ENCODE measurements at regions not wholly inside any gene's neighbourhood (a gene's known extent, or its start where the extent isn't known, plus 50 kb on each side); places are given as distances from the start of the nearest gene placed in this dataset.
"Not testable (repeated sequence)": the region's sequence is repeated elsewhere in the genome, so short reads cannot be mapped to it uniquely, and the experiment has no call there.

- TF ChIP-seq POLR2A (IDR thresholded peaks at IDR 0.05; ENCODE audit: extremely low read depth, insufficient read length) (no peak), MYC (IDR thresholded peaks at IDR 0.05; ENCODE audit: low read depth, low read length) (no peak), MAX (IDR thresholded peaks at IDR 0.05; ENCODE audit: low read depth, low read length) (no peak)
- TF ChIP-seq, protein P1, sequence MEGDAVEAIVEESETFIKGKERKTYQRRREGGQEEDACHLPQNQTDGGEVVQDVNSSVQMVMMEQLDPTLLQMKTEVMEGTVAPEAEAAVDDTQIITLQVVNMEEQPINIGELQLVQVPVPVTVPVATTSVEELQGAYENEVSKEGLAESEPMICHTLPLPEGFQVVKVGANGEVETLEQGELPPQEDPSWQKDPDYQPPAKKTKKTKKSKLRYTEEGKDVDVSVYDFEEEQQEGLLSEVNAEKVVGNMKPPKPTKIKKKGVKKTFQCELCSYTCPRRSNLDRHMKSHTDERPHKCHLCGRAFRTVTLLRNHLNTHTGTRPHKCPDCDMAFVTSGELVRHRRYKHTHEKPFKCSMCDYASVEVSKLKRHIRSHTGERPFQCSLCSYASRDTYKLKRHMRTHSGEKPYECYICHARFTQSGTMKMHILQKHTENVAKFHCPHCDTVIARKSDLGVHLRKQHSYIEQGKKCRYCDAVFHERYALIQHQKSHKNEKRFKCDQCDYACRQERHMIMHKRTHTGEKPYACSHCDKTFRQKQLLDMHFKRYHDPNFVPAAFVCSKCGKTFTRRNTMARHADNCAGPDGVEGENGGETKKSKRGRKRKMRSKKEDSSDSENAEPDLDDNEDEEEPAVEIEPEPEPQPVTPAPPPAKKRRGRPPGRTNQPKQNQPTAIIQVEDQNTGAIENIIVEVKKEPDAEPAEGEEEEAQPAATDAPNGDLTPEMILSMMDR (IDR thresholded peaks at IDR 0.05; ENCODE audit: low read depth, low read length): no peak
Observed at GRCh38 chr15:77892335-77892734, 185.2 kb downstream of the TBC1D2B start.

GRCh38 chr15:77891862-77892261, 185.6 kb downstream of the TBC1D2B start:
- DNase-seq (ENCODE audit: low read depth): peak; percentile 83
- peak overlapping the region; percentile 21 for H3K4me3 ChIP-seq (ENCODE audit: low read depth, low read length)

More at GRCh38 chr15:77892335-77892734, 185.2 kb downstream of the TBC1D2B start:
- no peak overlapping the region for H3K4me3 ChIP-seq (ENCODE audit: low read depth, low read length)
- no peak for DNase-seq (ENCODE audit: low read depth)

- peak overlapping the region; percentile 21 for H3K4me3 ChIP-seq (ENCODE audit: low read depth, low read length)
- DNase-seq (ENCODE audit: low read depth): peak; percentile 97
- 0 out of 2 replicates have a peak, but pooled peaks have one; percentile 8 for TF ChIP-seq MYC (IDR thresholded peaks at IDR 0.05; ENCODE audit: low read depth, low read length)
Observed at GRCh38 chr15:77890911-77891801, 186.4 kb downstream of the TBC1D2B start.

- not testable (repeated sequence) for H3K4me3 ChIP-seq (ENCODE audit: low read depth, low read length); DNase-seq (ENCODE audit: low read depth)
Observed at GRCh38 chr15:77889828-77890725, 187.4 kb downstream of the TBC1D2B start.

DNA sequence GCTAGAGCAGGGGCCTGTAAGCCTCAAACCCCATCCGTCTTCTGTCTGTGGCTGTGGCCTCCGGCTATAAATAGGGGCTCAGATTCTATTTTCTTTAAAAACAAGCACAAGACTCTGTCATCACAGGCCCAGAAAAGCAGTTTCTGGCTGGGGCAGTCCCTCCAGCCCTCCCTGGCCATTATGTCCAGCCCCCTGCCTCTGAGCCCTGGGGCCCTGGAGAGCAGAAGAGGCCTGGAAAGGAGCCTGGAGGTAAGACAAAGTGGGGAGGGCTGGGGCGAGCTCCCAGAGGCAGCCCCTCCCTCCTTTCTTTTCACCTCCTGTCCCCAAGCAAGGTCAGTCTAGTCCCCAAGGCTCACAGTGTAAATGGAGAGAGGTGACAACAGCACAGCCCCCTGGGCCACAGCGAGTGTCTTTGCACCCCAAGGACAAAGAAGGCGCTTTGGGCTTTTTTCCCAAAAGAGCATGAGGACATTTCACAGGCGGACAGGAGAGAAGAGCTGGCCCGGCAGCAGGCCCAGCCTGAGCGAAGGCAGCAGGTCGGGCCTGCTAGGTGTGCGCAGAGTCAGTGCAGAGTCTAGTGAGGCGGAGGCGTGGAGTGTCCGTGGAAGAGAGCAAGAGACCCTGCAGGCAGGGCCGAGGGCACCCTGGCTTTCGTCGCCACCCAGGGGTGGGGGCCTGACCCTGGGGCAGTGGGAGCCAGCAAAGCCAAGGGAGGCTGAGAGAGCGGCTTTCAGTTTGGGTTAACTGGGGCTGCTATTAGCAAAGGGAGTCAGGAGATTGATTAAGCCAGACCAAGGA, 188.3 kb downstream of the TBC1D2B start:
- no peak overlapping the region for H3K4me3 ChIP-seq (ENCODE audit: low read depth, low read length)

GRCh38 chr15:77887563-77888429, 189.7 kb downstream of the TBC1D2B start:
- DNase-seq (ENCODE audit: low read depth): peak; percentile 43
- not testable (repeated sequence) for H3K4me3 ChIP-seq (ENCODE audit: low read depth, low read length)

More for the DNA sequence above, 188.3 kb downstream of the TBC1D2B start:
- TF ChIP-seq, protein P1 (IDR thresholded peaks at IDR 0.05; ENCODE audit: low read depth, low read length): no peak
- TF ChIP-seq MAX (IDR thresholded peaks at IDR 0.05; ENCODE audit: low read depth, low read length) (no peak), POLR2A (IDR thresholded peaks at IDR 0.05; ENCODE audit: extremely low read depth, insufficient read length) (no peak), MYC (IDR thresholded peaks at IDR 0.05; ENCODE audit: low read depth, low read length) (no peak)
- no peak for DNase-seq (ENCODE audit: low read depth)

DNA sequence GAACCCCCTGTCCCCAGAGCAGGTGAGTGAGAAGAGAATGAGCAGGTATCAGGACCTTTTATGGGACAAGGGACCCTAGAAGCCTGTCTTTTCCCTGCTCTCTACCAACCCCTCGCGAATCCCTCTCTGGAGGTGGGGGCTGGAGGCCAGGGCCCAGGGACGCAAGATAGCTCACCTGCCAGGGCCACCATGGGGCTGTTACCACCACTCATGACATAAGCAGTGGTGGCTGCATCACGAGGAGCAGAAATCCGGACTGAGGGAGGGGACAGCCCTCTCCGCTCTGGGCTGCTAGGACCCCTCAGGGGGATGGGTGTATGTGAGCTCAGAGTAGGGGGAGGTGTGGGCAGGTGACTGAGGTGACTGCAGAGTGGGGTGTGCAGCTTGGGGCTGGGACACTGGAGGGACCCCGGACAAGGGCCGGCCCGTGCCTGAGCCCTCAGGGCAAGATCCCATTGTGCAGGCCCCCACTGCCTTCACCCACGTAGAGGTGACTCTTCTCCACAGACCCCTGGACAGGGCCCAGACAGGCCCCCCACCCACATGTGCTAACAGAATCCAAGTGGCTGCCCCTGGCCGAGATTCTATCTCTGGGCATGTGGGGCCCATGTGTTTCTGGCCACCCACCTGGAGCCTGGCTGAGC, 190.6 kb downstream of the TBC1D2B start:
- DNase-seq (ENCODE audit: low read depth): no peak

GRCh38 chr15:77885877-77886500, 191.5 kb downstream of the TBC1D2B start:
- DNase-seq (ENCODE audit: low read depth): peak; percentile 26

More for the DNA sequence above, 190.6 kb downstream of the TBC1D2B start:
- H3K4me3 ChIP-seq (ENCODE audit: low read depth, low read length): no peak overlapping the region
- TF ChIP-seq, protein P1 (IDR thresholded peaks at IDR 0.05; ENCODE audit: low read depth, low read length): no peak
- TF ChIP-seq MAX (IDR thresholded peaks at IDR 0.05; ENCODE audit: low read depth, low read length) (no peak), POLR2A (IDR thresholded peaks at IDR 0.05; ENCODE audit: extremely low read depth, insufficient read length) (no peak), MYC (IDR thresholded peaks at IDR 0.05; ENCODE audit: low read depth, low read length) (no peak)

DNA sequence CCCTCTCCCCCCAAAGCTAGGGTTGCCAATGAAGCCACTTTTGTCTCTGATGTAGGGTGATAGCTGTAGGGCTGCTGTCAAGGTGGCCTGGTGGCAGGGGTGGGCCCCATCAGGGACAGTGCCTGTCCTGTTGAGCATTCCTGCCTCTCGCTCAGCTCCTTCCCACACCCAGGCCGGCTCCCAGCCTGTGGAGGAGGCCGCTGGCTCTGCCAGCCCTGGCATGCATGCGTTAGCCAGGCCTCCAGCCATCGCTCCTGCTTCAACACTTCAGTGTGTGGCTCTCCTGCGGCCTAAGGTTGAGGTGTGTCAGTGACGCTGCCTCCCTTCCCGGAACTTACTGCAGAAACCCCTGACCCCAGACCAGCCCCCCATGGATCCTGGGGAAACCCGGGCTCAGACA, 194.5 kb downstream of the TBC1D2B start:
- not testable (repeated sequence) for DNase-seq (ENCODE audit: low read depth); H3K4me3 ChIP-seq (ENCODE audit: low read depth, low read length)

More at GRCh38 chr15:77885877-77886500, 191.5 kb downstream of the TBC1D2B start:
- not testable (repeated sequence) for H3K4me3 ChIP-seq (ENCODE audit: low read depth, low read length)

Measured in NB4 (cell line).